Liver (tissue), 8 donors: ENCODE measurements at regions not wholly inside any gene's neighbourhood (a gene's known extent, or its start where the extent isn't known, plus 50 kb on each side); places are given as distances from the start of the nearest gene placed in this dataset.

Experiments used
- DNase-seq: peaks from one replicate; pipeline ENCODE4 v3.0.0-alpha.2; 2017; ENCODE audit warnings: low spot score
- H3K27ac ChIP-seq, 2 donors: one replicate each; pipeline ENCODE4 v1.7.0; 2013; ENCODE audit warnings: inconsistent platforms in 2 of 2, low read length in 2 of 2, control low read depth in 1 of 2, low read depth in 1 of 2, mild to moderate bottlenecking in 1 of 2
- H3K27me3 ChIP-seq, 4 donors: one replicate each; pipeline versions ENCODE4 v1.6.1 to v1.7.0; 2013; ENCODE audit warnings: low read length in 3 of 4, inconsistent platforms in 1 of 4, mild to moderate bottlenecking in 1 of 4, moderate library complexity in 1 of 4; ENCODE audit not compliant: control insufficient read depth in 4 of 4, insufficient read depth in 4 of 4
- H3K36me3 ChIP-seq, 4 donors: one replicate each; pipeline versions ENCODE4 v1.6.1 to v1.7.0; 2013; ENCODE audit warnings: low read length in 3 of 4, mild to moderate bottlenecking in 3 of 4, low read depth in 1 of 4, moderate library complexity in 1 of 4; ENCODE audit not compliant: control insufficient read depth in 4 of 4, insufficient read depth in 3 of 4
- H3K4me1 ChIP-seq, 4 donors: one replicate each; pipeline versions ENCODE4 v1.6.1 to v1.7.0; 2013; ENCODE audit warnings: low read length in 3 of 4, mild to moderate bottlenecking in 3 of 4, moderate library complexity in 1 of 4; ENCODE audit not compliant: control insufficient read depth in 4 of 4, insufficient read depth in 4 of 4
- H3K4me3 ChIP-seq, 3 donors: one replicate each; pipeline versions ENCODE4 v1.6.1 to v1.7.0; 2013; ENCODE audit warnings: low read length in 3 of 3, control low read depth in 1 of 3, low read depth in 1 of 3, mild to moderate bottlenecking in 1 of 3
- H3K9ac ChIP-seq, 2 donors: one replicate each; pipeline ENCODE4 v1.7.0; 2013; ENCODE audit warnings: low read length in 2 of 2, mild to moderate bottlenecking in 2 of 2, moderate library complexity in 2 of 2, control low read depth in 1 of 2, low read depth in 1 of 2
- H3K9me3 ChIP-seq, 4 donors: one replicate each; pipeline versions ENCODE4 v1.6.1 to v1.7.0; 2013; ENCODE audit warnings: low read length in 3 of 4; ENCODE audit not compliant: control insufficient read depth in 4 of 4
- FOXA1 ChIP-seq: IDR thresholded peaks from 2 replicates; pipeline ENCODE4 v1.6.1; 2016; ENCODE audit warnings: antibody characterized with exemption
- FOXA2 ChIP-seq: IDR thresholded peaks from 2 replicates; pipeline ENCODE4 v1.6.1; 2016; ENCODE audit warnings: antibody characterized with exemption
- GABPA ChIP-seq, 2 donors: IDR thresholded peaks in 1 of 2; conservative IDR thresholded peaks in 1 of 2; 2 replicates each; pipeline ENCODE4 v1.6.1; 2016; ENCODE audit warnings: antibody characterized with exemption in 2 of 2, mild to moderate bottlenecking in 1 of 2, moderate library complexity in 1 of 2
- JUND ChIP-seq, 2 donors: IDR thresholded peaks; 2 replicates each; pipeline ENCODE4 v1.6.1; 2016; ENCODE audit warnings: antibody characterized with exemption in 2 of 2
- RAD21 ChIP-seq, 2 donors: IDR thresholded peaks; 2 replicates each; pipeline ENCODE4 v1.6.1; 2016; ENCODE audit warnings: antibody characterized with exemption in 2 of 2, mild to moderate bottlenecking in 2 of 2
- RXRA ChIP-seq, 2 donors: IDR thresholded peaks; 2 replicates each; pipeline ENCODE4 v1.6.1; 2017 to 2018; ENCODE audit warnings: antibody characterized with exemption in 2 of 2, mild to moderate bottlenecking in 1 of 2
- SP1 ChIP-seq: IDR thresholded peaks from 2 replicates; pipeline ENCODE4 v1.6.1; 2018; ENCODE audit warnings: antibody characterized with exemption, mild to moderate bottlenecking
- YY1 ChIP-seq: IDR thresholded peaks from 2 replicates; pipeline ENCODE4 v1.6.1; 2016; ENCODE audit warnings: antibody characterized with exemption, mild to moderate bottlenecking
- WGBS: extraction: QIAGEN DNeasy Blood & Tissue Kit; methylation state at CpG from one replicate; pipeline ENCODE4 v1.1.7; 2013; 5-methylcytosine and 5-hydroxymethylcytosine counted together
- TF ChIP-seq, protein P1 (sequence below): IDR thresholded peaks from 2 replicates; pipeline ENCODE4 v1.6.1; 2016; ENCODE audit warnings: antibody characterized with exemption, mild to moderate bottlenecking
- TF ChIP-seq, protein P2 (sequence below): fragments of 150-350 bp; IDR thresholded peaks from 2 replicates; pipeline ENCODE4 v1.5.1; 2017; ENCODE audit warnings: improper control_type of control experiment, low read depth, low read length; ENCODE audit not compliant: missing input control
- TF ChIP-seq, protein P3 (sequence below): IDR thresholded peaks from 2 replicates; pipeline ENCODE4 v1.6.1; 2016; ENCODE audit warnings: antibody characterized with exemption
- TF ChIP-seq, protein P4 (sequence below): IDR thresholded peaks from 2 replicates; pipeline ENCODE4 v1.6.1; 2016; ENCODE audit warnings: antibody characterized with exemption
- TF ChIP-seq, protein P5 (sequence below): IDR thresholded peaks from 2 replicates; pipeline ENCODE4 v1.6.1; 2016; ENCODE audit warnings: antibody characterized with exemption
- donor health status: healthy.
- donor health status: healthy.
- donor health status: healthy.
- donor health status: healthy.
- donor health status: healthy.

DNA sequence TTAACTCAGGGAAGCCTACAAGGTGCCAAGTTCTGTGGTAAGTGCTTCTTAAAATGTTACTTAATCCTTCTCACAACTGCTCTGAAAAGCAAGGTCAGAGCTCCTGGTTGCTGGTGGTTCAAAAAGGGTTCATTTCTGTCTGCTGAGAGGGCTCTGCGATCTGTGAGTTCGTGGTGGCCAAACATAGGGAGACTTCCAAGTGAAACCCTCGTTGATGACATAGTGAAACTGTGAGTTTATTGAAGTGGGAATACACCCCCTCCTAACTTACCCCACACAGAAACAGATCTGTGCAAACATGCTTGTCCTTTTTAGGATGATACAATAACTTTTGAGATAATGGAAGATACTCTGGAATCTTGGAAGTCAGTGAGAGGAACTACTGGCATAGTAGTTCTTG is 164.8 kb upstream of the PGRMC2 start (continued):
- TF ChIP-seq, protein P1, sequence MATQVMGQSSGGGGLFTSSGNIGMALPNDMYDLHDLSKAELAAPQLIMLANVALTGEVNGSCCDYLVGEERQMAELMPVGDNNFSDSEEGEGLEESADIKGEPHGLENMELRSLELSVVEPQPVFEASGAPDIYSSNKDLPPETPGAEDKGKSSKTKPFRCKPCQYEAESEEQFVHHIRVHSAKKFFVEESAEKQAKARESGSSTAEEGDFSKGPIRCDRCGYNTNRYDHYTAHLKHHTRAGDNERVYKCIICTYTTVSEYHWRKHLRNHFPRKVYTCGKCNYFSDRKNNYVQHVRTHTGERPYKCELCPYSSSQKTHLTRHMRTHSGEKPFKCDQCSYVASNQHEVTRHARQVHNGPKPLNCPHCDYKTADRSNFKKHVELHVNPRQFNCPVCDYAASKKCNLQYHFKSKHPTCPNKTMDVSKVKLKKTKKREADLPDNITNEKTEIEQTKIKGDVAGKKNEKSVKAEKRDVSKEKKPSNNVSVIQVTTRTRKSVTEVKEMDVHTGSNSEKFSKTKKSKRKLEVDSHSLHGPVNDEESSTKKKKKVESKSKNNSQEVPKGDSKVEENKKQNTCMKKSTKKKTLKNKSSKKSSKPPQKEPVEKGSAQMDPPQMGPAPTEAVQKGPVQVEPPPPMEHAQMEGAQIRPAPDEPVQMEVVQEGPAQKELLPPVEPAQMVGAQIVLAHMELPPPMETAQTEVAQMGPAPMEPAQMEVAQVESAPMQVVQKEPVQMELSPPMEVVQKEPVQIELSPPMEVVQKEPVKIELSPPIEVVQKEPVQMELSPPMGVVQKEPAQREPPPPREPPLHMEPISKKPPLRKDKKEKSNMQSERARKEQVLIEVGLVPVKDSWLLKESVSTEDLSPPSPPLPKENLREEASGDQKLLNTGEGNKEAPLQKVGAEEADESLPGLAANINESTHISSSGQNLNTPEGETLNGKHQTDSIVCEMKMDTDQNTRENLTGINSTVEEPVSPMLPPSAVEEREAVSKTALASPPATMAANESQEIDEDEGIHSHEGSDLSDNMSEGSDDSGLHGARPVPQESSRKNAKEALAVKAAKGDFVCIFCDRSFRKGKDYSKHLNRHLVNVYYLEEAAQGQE, result no peak
- TF ChIP-seq FOXA2 (no peak), YY1 (no peak), RAD21 (IDR thresholded peaks at IDR 0.05) (no peak), FOXA1 (no peak), GABPA (IDR thresholded peaks at IDR 0.05 in 1 of 2, conservative IDR thresholded peaks at IDR 0.05 in 1 of 2) (no peak)

DNA sequence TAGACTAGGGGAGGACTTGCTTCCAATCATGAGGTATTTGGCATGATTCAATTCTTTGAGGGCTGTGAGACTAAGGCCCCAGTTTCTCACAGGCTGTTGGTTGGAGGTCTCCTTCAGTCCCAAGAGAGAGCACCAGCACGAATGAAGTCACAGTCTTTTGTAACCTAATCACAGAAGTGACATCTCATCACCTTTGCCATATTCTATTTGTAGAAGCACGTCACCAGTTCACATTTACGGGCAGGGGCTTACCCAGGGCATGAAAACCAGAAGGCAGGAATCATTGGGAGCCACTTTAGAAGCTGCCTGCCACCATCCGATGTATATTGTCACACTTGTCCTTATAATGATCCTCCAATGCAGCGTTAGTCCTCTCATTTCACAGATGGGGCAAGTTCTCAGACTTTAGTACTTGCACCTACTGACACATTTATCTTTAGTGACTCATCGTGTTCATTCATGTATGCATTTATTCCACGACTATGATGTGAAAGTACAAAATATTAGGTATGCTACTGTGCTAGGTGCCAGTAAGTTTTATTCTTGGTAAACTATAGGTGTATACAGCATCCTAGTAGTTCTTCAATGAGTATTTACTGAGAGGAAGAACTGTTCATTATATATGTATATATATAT is 163.8 kb upstream of the PGRMC2 start:
- no peak for TF ChIP-seq RAD21 (IDR thresholded peaks at IDR 0.05)
- TF ChIP-seq YY1, result no peak
- TF ChIP-seq FOXA1, result no peak
- no peak for TF ChIP-seq FOXA2
- TF ChIP-seq, protein P2, sequence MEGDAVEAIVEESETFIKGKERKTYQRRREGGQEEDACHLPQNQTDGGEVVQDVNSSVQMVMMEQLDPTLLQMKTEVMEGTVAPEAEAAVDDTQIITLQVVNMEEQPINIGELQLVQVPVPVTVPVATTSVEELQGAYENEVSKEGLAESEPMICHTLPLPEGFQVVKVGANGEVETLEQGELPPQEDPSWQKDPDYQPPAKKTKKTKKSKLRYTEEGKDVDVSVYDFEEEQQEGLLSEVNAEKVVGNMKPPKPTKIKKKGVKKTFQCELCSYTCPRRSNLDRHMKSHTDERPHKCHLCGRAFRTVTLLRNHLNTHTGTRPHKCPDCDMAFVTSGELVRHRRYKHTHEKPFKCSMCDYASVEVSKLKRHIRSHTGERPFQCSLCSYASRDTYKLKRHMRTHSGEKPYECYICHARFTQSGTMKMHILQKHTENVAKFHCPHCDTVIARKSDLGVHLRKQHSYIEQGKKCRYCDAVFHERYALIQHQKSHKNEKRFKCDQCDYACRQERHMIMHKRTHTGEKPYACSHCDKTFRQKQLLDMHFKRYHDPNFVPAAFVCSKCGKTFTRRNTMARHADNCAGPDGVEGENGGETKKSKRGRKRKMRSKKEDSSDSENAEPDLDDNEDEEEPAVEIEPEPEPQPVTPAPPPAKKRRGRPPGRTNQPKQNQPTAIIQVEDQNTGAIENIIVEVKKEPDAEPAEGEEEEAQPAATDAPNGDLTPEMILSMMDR, result no peak
- TF ChIP-seq, protein P3, sequence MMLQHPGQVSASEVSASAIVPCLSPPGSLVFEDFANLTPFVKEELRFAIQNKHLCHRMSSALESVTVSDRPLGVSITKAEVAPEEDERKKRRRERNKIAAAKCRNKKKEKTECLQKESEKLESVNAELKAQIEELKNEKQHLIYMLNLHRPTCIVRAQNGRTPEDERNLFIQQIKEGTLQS, result no peak
- TF ChIP-seq SP1, result no peak
- TF ChIP-seq JUND (IDR thresholded peaks at IDR 0.05), result no peak
- TF ChIP-seq, protein P4, sequence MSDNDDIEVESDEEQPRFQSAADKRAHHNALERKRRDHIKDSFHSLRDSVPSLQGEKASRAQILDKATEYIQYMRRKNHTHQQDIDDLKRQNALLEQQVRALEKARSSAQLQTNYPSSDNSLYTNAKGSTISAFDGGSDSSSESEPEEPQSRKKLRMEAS, result no peak
- no peak for TF ChIP-seq RXRA (IDR thresholded peaks at IDR 0.05)
- TF ChIP-seq, protein P1, result no peak
- TF ChIP-seq, protein P5, sequence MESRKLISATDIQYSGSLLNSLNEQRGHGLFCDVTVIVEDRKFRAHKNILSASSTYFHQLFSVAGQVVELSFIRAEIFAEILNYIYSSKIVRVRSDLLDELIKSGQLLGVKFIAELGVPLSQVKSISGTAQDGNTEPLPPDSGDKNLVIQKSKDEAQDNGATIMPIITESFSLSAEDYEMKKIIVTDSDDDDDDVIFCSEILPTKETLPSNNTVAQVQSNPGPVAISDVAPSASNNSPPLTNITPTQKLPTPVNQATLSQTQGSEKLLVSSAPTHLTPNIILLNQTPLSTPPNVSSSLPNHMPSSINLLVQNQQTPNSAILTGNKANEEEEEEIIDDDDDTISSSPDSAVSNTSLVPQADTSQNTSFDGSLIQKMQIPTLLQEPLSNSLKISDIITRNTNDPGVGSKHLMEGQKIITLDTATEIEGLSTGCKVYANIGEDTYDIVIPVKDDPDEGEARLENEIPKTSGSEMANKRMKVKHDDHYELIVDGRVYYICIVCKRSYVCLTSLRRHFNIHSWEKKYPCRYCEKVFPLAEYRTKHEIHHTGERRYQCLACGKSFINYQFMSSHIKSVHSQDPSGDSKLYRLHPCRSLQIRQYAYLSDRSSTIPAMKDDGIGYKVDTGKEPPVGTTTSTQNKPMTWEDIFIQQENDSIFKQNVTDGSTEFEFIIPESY, result no peak
- WGBS, result 92% methylated on average over 7 of the region's 7 CpGs
- H3K27me3 ChIP-seq, result no peaks in the 10 kb centered on the region
- H3K36me3 ChIP-seq, result no peaks in the 10 kb centered on the region
- no peaks in the 10 kb centered on the region for H3K4me1 ChIP-seq
- no peaks in the 10 kb centered on the region for H3K9me3 ChIP-seq
- no peak overlapping the region for H3K27ac ChIP-seq
- no peak for DNase-seq
- no peak overlapping the region for H3K4me3 ChIP-seq
- no peak overlapping the region for H3K9ac ChIP-seq
